Kidney epithelial cell (primary cell): ENCODE measurements at regions not wholly inside any gene's neighbourhood (a gene's known extent, or its start where the extent isn't known, plus 50 kb on each side); places are given as distances from the start of the nearest gene placed in this dataset.

Experiments
- DNase-seq: peaks from one replicate; pipeline ENCODE4 v3.0.0-alpha.2; 2010; ENCODE audit warnings: low read depth
- H3K27me3 ChIP-seq: 2 replicates; pipeline ENCODE4 v1.6.0; 2011; ENCODE audit warnings: low read length; ENCODE audit not compliant: control insufficient read depth, insufficient read depth
- H3K36me3 ChIP-seq: 2 replicates; pipeline ENCODE4 v1.5.1; 2011; ENCODE audit warnings: low read length; ENCODE audit not compliant: control insufficient read depth, insufficient read depth
- H3K4me3 ChIP-seq: 2 replicates; pipeline ENCODE4 v1.5.1; 2011; ENCODE audit warnings: low read depth, mild to moderate bottlenecking, control low read depth, low read length
- CTCF ChIP-seq: IDR thresholded peaks from 2 replicates; pipeline ENCODE4 v1.5.1; 2011; ENCODE audit warnings: mild to moderate bottlenecking, moderate library complexity, low read length, control low read depth, inconsistent platforms; ENCODE audit not compliant: insufficient read depth, poor library complexity, severe bottlenecking

- no peak for DNase-seq
- Histone ChIP-seq H3K4me3 (no peak overlapping the region), H3K36me3 (no peaks in the 10 kb centered on the region), H3K27me3 (no peaks in the 10 kb centered on the region)
- no peak for TF ChIP-seq CTCF
These were observed 171.2 kb upstream of the MYLIP start for GRCh38 chr6:15957655-15958169.

GRCh38 chr6:15956205-15957106, 172.4 kb upstream of the MYLIP start:
- TF ChIP-seq CTCF = no peak
- Histone ChIP-seq H3K27me3 (no peaks in the 10 kb centered on the region), H3K36me3 (no peaks in the 10 kb centered on the region), H3K4me3 (no peak overlapping the region)
- no peak for DNase-seq

GRCh38 chr6:15955484-15955883, 173.4 kb upstream of the MYLIP start:
- DNase-seq = no peak
- no peaks in the 10 kb centered on the region for H3K27me3 ChIP-seq
- no peak for TF ChIP-seq CTCF
- no peak overlapping the region for H3K4me3 ChIP-seq
- no peaks in the 10 kb centered on the region for H3K36me3 ChIP-seq

GRCh38 chr6:15953152-15953880, 175.6 kb upstream of the MYLIP start:
- Histone ChIP-seq H3K27me3 (no peaks in the 10 kb centered on the region), H3K36me3 (no peaks in the 10 kb centered on the region), H3K4me3 (no peak overlapping the region)
- TF ChIP-seq CTCF = no peak
- no peak for DNase-seq

- Histone ChIP-seq H3K4me3 (no peak overlapping the region), H3K27me3 (no peaks in the 10 kb centered on the region), H3K36me3 (no peaks in the 10 kb centered on the region)
- no peak for DNase-seq
- TF ChIP-seq CTCF = no peak
These were observed 176.4 kb upstream of the MYLIP start for GRCh38 chr6:15952231-15953151.
